ENCODE measurements at regions not wholly inside any gene's neighbourhood (a gene's known extent, or its start where the extent isn't known, plus 50 kb on each side); places are given as distances from the start of the nearest gene placed in this dataset.

DNA sequence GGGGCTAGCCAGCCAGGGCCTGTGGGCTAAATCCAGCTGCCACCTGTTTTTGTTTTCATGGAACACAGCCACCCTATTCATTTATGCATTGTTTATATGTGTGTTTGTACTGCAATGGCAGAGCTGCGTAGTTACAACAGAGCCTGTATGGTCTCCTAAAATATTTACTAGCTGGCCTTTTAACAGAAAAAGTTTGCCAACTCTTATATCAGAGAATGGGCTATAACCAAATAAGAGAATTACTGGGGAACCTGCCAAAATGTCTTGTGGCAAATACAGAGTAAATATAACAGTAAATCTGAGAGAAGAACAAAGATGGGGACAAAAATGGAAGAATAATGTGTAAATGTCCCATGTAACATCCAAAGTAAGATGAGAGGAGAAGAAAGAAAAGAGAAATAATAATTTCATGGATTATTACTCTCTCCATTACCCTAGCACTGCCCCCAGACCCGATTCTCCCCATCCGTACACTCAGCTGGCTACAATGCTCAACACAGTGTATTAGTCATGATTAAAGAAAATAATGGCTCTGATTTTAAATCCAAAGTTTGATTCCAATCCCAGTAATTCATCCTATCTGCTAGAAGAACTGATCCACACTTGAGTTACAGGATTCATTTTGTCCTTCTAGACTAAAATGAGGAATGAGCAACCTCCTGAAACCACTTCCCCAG lies 249.3 kb downstream of the LRATD1 start:
- intact Hi-C loops (cut with DNase I), result no loop called here
- no peak overlapping the region for H3K27ac ChIP-seq
- H3K4me1 ChIP-seq, result no peaks in the 10 kb centered on the region
- 75 to 84% methylated on average over 3 of the region's 3 CpGs for WGBS, 2 donors
- TF ChIP-seq, protein P1, sequence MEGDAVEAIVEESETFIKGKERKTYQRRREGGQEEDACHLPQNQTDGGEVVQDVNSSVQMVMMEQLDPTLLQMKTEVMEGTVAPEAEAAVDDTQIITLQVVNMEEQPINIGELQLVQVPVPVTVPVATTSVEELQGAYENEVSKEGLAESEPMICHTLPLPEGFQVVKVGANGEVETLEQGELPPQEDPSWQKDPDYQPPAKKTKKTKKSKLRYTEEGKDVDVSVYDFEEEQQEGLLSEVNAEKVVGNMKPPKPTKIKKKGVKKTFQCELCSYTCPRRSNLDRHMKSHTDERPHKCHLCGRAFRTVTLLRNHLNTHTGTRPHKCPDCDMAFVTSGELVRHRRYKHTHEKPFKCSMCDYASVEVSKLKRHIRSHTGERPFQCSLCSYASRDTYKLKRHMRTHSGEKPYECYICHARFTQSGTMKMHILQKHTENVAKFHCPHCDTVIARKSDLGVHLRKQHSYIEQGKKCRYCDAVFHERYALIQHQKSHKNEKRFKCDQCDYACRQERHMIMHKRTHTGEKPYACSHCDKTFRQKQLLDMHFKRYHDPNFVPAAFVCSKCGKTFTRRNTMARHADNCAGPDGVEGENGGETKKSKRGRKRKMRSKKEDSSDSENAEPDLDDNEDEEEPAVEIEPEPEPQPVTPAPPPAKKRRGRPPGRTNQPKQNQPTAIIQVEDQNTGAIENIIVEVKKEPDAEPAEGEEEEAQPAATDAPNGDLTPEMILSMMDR (IDR thresholded peaks at IDR 0.05), result no peak
- no peaks in the 10 kb centered on the region for H3K9me3 ChIP-seq
- no peak overlapping the region for H3K4me3 ChIP-seq
- no peaks in the 10 kb centered on the region for H3K27me3 ChIP-seq
- DNase-seq (no peak), ATAC-seq (no peak)
- no peaks in the 10 kb centered on the region for H3K36me3 ChIP-seq

GRCh38 chr2:14884651-14885050 lies 252.1 kb downstream of the LRATD1 start:
- intact Hi-C loops (cut with DNase I), result no loop called here
- no peaks in the 10 kb centered on the region for H3K36me3 ChIP-seq
- DNase-seq (no peak), ATAC-seq (no peak)
- H3K4me1 ChIP-seq, result no peaks in the 10 kb centered on the region
- no peak overlapping the region for H3K4me3 ChIP-seq
- no peaks in the 10 kb centered on the region for H3K9me3 ChIP-seq
- no peak overlapping the region for H3K27ac ChIP-seq
- H3K27me3 ChIP-seq, result no peaks in the 10 kb centered on the region
- WGBS, 2 donors, result 82 to 88% methylated on average over 2 of the region's 2 CpGs
- TF ChIP-seq, protein P1 (IDR thresholded peaks at IDR 0.05), result no peak

- WGBS, 2 donors, result 67 to 76% methylated on average over 3 of the region's 3 CpGs
- H3K27ac ChIP-seq, result no peak overlapping the region
- H3K36me3 ChIP-seq, result no peaks in the 10 kb centered on the region
- H3K9me3 ChIP-seq, result no peaks in the 10 kb centered on the region
- intact Hi-C loops (cut with DNase I), result no loop called here
- DNase-seq, result no peak
- H3K27me3 ChIP-seq, result no peaks in the 10 kb centered on the region
- no peaks in the 10 kb centered on the region for H3K4me1 ChIP-seq
- TF ChIP-seq, protein P1 (IDR thresholded peaks at IDR 0.05), result no peak
- H3K4me3 ChIP-seq, result no peak overlapping the region
- ATAC-seq, result no peak
Measured at GRCh38 chr2:14891546-14891945, 259.0 kb downstream of the LRATD1 start.

GRCh38 chr2:14896330-14897030 lies 264.0 kb downstream of the LRATD1 start:
- no peak for DNase-seq
- 81 to 82% methylated on average over 9 of the region's 9 CpGs for WGBS, 2 donors
- ATAC-seq, result no peak
- H3K27me3 ChIP-seq, result no peaks in the 10 kb centered on the region
- no peaks in the 10 kb centered on the region for H3K36me3 ChIP-seq
- H3K27ac ChIP-seq, result no peak overlapping the region
- H3K4me3 ChIP-seq, result no peak overlapping the region
- TF ChIP-seq, protein P1 (IDR thresholded peaks at IDR 0.05), result no peak
- H3K4me1 ChIP-seq, result no peaks in the 10 kb centered on the region
- H3K9me3 ChIP-seq, result no peaks in the 10 kb centered on the region
- intact Hi-C loops (cut with DNase I), result no loop called here
